DOHH2 (cell line): ENCODE measurements at regions not wholly inside any gene's neighbourhood (a gene's known extent, or its start where the extent isn't known, plus 50 kb on each side); places are given as distances from the start of the nearest gene placed in this dataset.

Experiments
- H3F3A ChIP-seq: fragments of 200-600 bp; sonication (generic), shearing (Covaris generic); 2 replicates; pipeline ENCODE4 v1.6.0; 2016; ENCODE audit warnings: antibody characterized with exemption, mild to moderate bottlenecking; ENCODE audit not compliant: control insufficient read depth, insufficient read depth
- H3K27ac ChIP-seq: fragments of 200-600 bp; sonication (generic); 2 replicates; pipeline ENCODE4 v1.5.1; 2014; ENCODE audit warnings: low read depth, mild to moderate bottlenecking, low read length, moderate library complexity
- H3K27me3 ChIP-seq: fragments of 200-600 bp; sonication (generic); 2 replicates; pipeline ENCODE4 v1.6.1; 2014; ENCODE audit warnings: mild to moderate bottlenecking, low read length, mixed read lengths; ENCODE audit not compliant: control insufficient read depth
- H3K36me3 ChIP-seq: fragments of 200-600 bp; sonication (generic); 2 replicates; pipeline ENCODE4 v1.6.1; 2014; ENCODE audit warnings: mild to moderate bottlenecking, low read length, moderate library complexity, mixed read lengths; ENCODE audit not compliant: control insufficient read depth
- H3K4me1 ChIP-seq: fragments of 200-600 bp; sonication (generic); 2 replicates; pipeline ENCODE4 v1.6.1; 2014; ENCODE audit warnings: mild to moderate bottlenecking, low read length, mixed read lengths; ENCODE audit not compliant: control insufficient read depth
- H3K4me2 ChIP-seq: fragments of 200-600 bp; sonication (generic); 2 replicates; pipeline ENCODE4 v1.6.0; 2014; ENCODE audit warnings: mild to moderate bottlenecking, low read length, moderate library complexity
- H3K4me3 ChIP-seq: fragments of 200-600 bp; sonication (generic); 2 replicates; pipeline ENCODE4 v1.5.1; 2014; ENCODE audit warnings: mild to moderate bottlenecking, low read length, mixed read lengths
- H3K79me2 ChIP-seq: fragments of 200-600 bp; sonication (generic); 2 replicates; pipeline ENCODE4 v1.6.1; 2014; ENCODE audit warnings: mild to moderate bottlenecking, low read length, mixed read lengths; ENCODE audit not compliant: control insufficient read depth
- H3K9me2 ChIP-seq: fragments of 200-600 bp; sonication (generic); replicated peaks from 2 replicates; pipeline ENCODE4 v1.6.1; 2014; ENCODE audit warnings: mild to moderate bottlenecking, low read length, mixed read lengths; ENCODE audit not compliant: control insufficient read depth
- H3K9me3 ChIP-seq: fragments of 200-600 bp; sonication (generic); 2 replicates; pipeline ENCODE4 v1.6.1; 2014; ENCODE audit warnings: antibody characterized with exemption, low read length, mixed read lengths; ENCODE audit not compliant: control insufficient read depth, insufficient read depth
- H4K20me1 ChIP-seq: fragments of 200-600 bp; sonication (generic); 2 replicates; pipeline ENCODE4 v1.6.0; 2014; ENCODE audit warnings: low read depth, mild to moderate bottlenecking, antibody characterized with exemption, low read length, moderate library complexity; ENCODE audit not compliant: control insufficient read depth, insufficient read depth
- EZH2phosphoT487 ChIP-seq: fragments of 200-600 bp; sonication (generic); IDR thresholded peaks from 2 replicates; pipeline ENCODE4 v1.6.1; 2017; ENCODE audit warnings: borderline replicate concordance, mild to moderate bottlenecking, antibody characterized with exemption, low read length, moderate library complexity, mixed read lengths
- TF ChIP-seq, protein P1 (sequence below): fragments of 200-600 bp; sonication (generic); IDR thresholded peaks from one replicate; pipeline ENCODE4 v1.5.1; 2014; ENCODE audit warnings: antibody characterized with exemption, mild to moderate bottlenecking, low read depth, low read length; ENCODE audit not compliant: poor library complexity, severe bottlenecking

DNA sequence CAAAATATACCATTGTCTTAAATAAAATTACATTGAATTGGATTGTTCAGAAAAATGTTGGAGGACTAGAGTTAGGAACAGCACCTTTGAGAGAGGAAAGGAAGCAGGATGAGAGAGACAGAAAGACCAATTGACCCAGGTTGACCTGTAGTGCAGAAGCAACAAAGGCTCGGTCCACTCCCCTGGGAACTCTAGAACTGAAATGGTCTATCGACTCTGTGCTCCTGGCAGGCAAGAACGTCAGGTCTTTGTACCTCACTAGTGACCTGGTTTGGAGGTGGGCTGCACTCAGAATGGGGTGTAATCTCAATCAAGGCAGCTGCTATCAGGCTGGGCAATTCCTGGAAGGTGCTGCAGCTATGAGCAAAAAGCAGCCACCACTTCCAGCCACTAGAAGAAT is 110.8 kb downstream of the FAM174A start:
- Histone ChIP-seq H3K4me1 (no peaks in the 10 kb centered on the region), H3K36me3 (no peaks in the 10 kb centered on the region), H3F3A (no peaks in the 10 kb centered on the region), H3K9me2 (no peaks in the 10 kb centered on the region), H3K27ac (no peak overlapping the region), H3K27me3 (no peaks in the 10 kb centered on the region), H3K4me3 (no peak overlapping the region), H3K9me3 (no peaks in the 10 kb centered on the region), H4K20me1 (no peaks in the 10 kb centered on the region), H3K79me2 (no peaks in the 10 kb centered on the region), H3K4me2 (no peak overlapping the region)
- no peak for TF ChIP-seq EZH2phosphoT487
- TF ChIP-seq, protein P1, sequence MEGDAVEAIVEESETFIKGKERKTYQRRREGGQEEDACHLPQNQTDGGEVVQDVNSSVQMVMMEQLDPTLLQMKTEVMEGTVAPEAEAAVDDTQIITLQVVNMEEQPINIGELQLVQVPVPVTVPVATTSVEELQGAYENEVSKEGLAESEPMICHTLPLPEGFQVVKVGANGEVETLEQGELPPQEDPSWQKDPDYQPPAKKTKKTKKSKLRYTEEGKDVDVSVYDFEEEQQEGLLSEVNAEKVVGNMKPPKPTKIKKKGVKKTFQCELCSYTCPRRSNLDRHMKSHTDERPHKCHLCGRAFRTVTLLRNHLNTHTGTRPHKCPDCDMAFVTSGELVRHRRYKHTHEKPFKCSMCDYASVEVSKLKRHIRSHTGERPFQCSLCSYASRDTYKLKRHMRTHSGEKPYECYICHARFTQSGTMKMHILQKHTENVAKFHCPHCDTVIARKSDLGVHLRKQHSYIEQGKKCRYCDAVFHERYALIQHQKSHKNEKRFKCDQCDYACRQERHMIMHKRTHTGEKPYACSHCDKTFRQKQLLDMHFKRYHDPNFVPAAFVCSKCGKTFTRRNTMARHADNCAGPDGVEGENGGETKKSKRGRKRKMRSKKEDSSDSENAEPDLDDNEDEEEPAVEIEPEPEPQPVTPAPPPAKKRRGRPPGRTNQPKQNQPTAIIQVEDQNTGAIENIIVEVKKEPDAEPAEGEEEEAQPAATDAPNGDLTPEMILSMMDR, result no peak

DNA sequence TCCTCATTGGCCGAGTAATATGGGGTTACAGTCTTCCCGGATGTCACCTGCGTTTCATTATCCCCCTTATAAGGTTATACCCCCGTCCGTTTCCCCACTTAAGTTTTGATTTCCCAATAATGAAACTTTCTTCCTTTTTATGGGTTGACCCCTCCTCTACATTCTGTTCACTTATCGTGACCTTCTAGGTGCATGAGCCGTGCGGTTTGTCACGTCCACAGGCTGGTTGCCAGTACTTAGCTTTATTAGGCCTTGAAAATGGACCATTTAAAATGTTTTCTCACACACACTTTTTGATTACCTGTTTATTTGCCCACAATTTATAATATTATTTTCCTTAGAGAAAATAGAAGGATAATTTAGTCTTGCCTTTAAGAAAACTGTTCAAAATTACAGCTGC is 111.5 kb downstream of the FAM174A start:
- Histone ChIP-seq H3K4me2 (no peak overlapping the region), H3K4me1 (no peaks in the 10 kb centered on the region), H3K9me3 (no peaks in the 10 kb centered on the region), H3F3A (no peaks in the 10 kb centered on the region), H3K27ac (no peak overlapping the region), H3K4me3 (no peak overlapping the region), H3K79me2 (no peaks in the 10 kb centered on the region), H3K9me2 (no peaks in the 10 kb centered on the region), H3K36me3 (no peaks in the 10 kb centered on the region), H4K20me1 (no peaks in the 10 kb centered on the region), H3K27me3 (no peaks in the 10 kb centered on the region)
- TF ChIP-seq EZH2phosphoT487, result no peak
- TF ChIP-seq, protein P1, result no peak

DNA sequence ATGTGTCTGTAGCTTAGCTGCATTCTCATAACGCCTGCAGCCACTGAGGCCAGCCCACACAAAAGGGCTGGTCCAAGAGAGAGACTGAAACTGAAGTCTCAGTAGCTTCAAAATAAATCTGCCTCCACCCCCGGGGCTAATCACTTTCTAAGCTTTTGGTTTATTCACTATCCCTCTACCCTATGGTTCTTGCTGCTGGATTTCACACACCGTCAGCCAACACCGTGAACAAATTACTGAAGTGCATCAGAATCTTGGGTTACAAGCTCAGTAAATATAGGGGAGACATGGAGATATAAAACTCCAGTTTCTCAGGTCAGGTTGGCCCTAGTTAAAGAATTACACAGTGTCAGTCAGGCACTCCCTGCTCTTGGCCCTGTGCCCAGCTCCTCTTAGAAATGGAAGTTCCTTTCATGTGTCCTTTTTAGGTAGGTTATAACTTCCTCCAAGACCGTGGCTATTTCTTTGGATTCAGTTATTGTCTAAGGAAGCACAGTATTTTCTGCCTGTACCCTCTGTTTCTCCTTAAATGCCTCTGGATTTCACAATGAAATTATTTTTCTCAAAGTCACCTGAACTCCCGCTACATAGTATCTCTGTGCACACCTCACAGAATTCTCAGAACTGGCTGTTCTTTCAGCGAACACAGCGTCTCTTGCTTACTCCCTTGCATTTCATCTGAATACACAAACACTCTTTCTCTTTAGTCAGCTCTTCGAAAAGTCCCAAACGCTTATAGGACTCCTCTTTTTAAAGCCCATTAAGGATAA is 112.5 kb downstream of the FAM174A start:
- no peaks in the 10 kb centered on the region for H3F3A ChIP-seq
- H3K27me3 ChIP-seq, result no peaks in the 10 kb centered on the region
- H3K4me2 ChIP-seq, result no peak overlapping the region
- H4K20me1 ChIP-seq, result no peaks in the 10 kb centered on the region
- H3K27ac ChIP-seq, result no peak overlapping the region
- H3K9me2 ChIP-seq, result no peaks in the 10 kb centered on the region
- no peaks in the 10 kb centered on the region for H3K4me1 ChIP-seq
- TF ChIP-seq, protein P1, result no peak
- TF ChIP-seq EZH2phosphoT487, result no peak
- no peak overlapping the region for H3K4me3 ChIP-seq
- H3K36me3 ChIP-seq, result no peaks in the 10 kb centered on the region
- no peaks in the 10 kb centered on the region for H3K9me3 ChIP-seq
- no peaks in the 10 kb centered on the region for H3K79me2 ChIP-seq
